CD4-positive, alpha-beta T cell (primary cell): ENCODE measurements at regions not wholly inside any gene's neighbourhood (a gene's known extent, or its start where the extent isn't known, plus 50 kb on each side); places are given as distances from the start of the nearest gene placed in this dataset.

Experiments used
- ATAC-seq: fragments of 200-7000 bp; cut with Tn5 transposase; one replicate; pipeline ENCODE4 v1.10.0; 2022; ENCODE audit warnings: mild to moderate bottlenecking; ENCODE audit not compliant: poor library complexity
- CTCF ChIA-PET: fragments of 350-600 bp; sonication (Branson Sonifier 250); formaldehyde crosslinking; loops from one replicate; lab custom pipeline; 2021; ENCODE audit warnings: antibody characterized with exemption, inconsistent platforms; lab: Charles Lee
- POLR2A ChIA-PET: fragments of 350-600 bp; sonication (Branson Sonifier 250); formaldehyde crosslinking; loops from one replicate; lab custom pipeline; 2021; ENCODE audit warnings: antibody characterized with exemption, inconsistent platforms; lab: Charles Lee
- DNase-seq, 14 experiments: peaks; one replicate each; pipeline ENCODE4 v3.0.0-alpha.2; 2013 to 2020; ENCODE audit warnings: mixed read lengths in 2 of 14
- H3K27ac ChIP-seq, 2 donors: one replicate each; pipeline versions ENCODE4 v1.5.1 to v1.7.0; 2013; ENCODE audit warnings: low read length in 2 of 2, low read depth in 1 of 2, mild to moderate bottlenecking in 1 of 2
- H3K27me3 ChIP-seq, 2 experiments: 1 replicate in 1 of 2; 2 replicates in 1 of 2; pipeline versions ENCODE4 v1.6.1 to v1.7.0; 2013; ENCODE audit warnings: low read length in 2 of 2, control low read depth in 1 of 2, mild to moderate bottlenecking in 1 of 2, moderate library complexity in 1 of 2; ENCODE audit not compliant: insufficient read depth in 2 of 2, control insufficient read depth in 1 of 2
- H3K36me3 ChIP-seq: one replicate; pipeline ENCODE4 v1.6.1; 2013; ENCODE audit warnings: low read length, control low read depth; ENCODE audit not compliant: insufficient read depth
- H3K4me1 ChIP-seq: one replicate; pipeline ENCODE4 v1.6.1; 2013; ENCODE audit warnings: low read length, control low read depth; ENCODE audit not compliant: insufficient read depth
- H3K4me3 ChIP-seq: one replicate; pipeline ENCODE4 v1.5.1; 2013; ENCODE audit warnings: mild to moderate bottlenecking, low read length, moderate library complexity
- H3K9me3 ChIP-seq, 2 experiments: 1 replicate in 1 of 2; 2 replicates in 1 of 2; pipeline versions ENCODE4 v1.6.1 to v1.7.0; 2013; ENCODE audit warnings: low read length in 2 of 2, mild to moderate bottlenecking in 2 of 2, control low read depth in 1 of 2, moderate library complexity in 1 of 2; ENCODE audit not compliant: control insufficient read depth in 1 of 2, insufficient read depth in 1 of 2
- H3K27ac Mint-ChIP-seq: one replicate; pipeline ENCODE4 v1.8.0; 2020; ENCODE audit warnings: mixed read lengths
- H3K27me3 Mint-ChIP-seq: one replicate; pipeline ENCODE4 v1.8.0; 2021; ENCODE audit warnings: mixed read lengths
- H3K36me3 Mint-ChIP-seq: one replicate; pipeline ENCODE4 v1.8.0; 2021; ENCODE audit warnings: low read depth, mixed read lengths
- H3K4me1 Mint-ChIP-seq: one replicate; pipeline ENCODE4 v1.8.0; 2021; ENCODE audit warnings: low read depth, mixed read lengths
- H3K4me3 Mint-ChIP-seq: one replicate; pipeline ENCODE4 v1.8.0; 2020; ENCODE audit warnings: mild to moderate bottlenecking, mixed read lengths
- H3K9me3 Mint-ChIP-seq: one replicate; pipeline ENCODE4 v1.8.0; 2020; ENCODE audit warnings: mixed read lengths
- intact Hi-C, 2 experiments: fragments of 100-400 bp; cut with DNase I in 1 of 2; cut with micrococcal nuclease in 1 of 2; formaldehyde crosslinking; loops; one replicate each; pipeline versions ENCODE4 v1.15.1 to v1.9.0; 2023 to 2025; cut with DNase I, micrococcal nuclease
- TF ChIP-seq, protein P1 (sequence below): fragments of 200-600 bp; IDR thresholded peaks from one replicate; pipeline ENCODE4 v1.8.0; 2022; ENCODE audit warnings: antibody characterized with exemption, mild to moderate bottlenecking

DNA sequence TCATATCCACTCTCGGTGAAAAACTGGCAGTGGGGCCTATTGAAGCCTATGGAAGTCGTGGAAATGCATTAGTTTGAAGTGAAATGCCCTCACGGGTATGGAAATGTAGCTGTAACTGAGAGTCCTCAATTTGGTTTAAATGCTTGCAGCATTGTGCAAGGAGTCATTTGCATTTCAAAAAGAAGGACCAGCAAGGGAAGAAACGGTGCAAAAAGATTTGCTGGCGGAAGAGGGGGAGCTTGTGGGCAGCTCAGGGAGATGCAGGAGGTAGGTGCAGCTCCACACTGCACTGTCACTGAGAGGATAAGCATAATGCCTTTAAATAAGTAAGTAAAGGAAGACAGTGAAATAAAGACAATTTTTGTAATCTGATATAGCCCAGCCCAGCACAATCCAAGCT, 400.4 kb upstream of the DIPK2B start:
- Histone ChIP-seq H3K36me3 (no peaks in the 10 kb centered on the region), H3K4me1 (no peaks in the 10 kb centered on the region), H3K27me3 (no peaks in the 10 kb centered on the region), H3K27ac (no peak overlapping the region), H3K4me3 (no peak overlapping the region), H3K9me3 (no peaks in the 10 kb centered on the region)
- Mint-ChIP-seq H3K27me3 (no peaks in the 10 kb centered on the region), H3K4me3 (no peak overlapping the region), H3K4me1 (no peaks in the 10 kb centered on the region), H3K9me3 (no peaks in the 10 kb centered on the region), H3K27ac (no peak overlapping the region), H3K36me3 (no peaks in the 10 kb centered on the region)
- intact Hi-C loops, result no loop called here
- CTCF ChIA-PET, result no interaction called here
- no peak for DNase-seq
- POLR2A ChIA-PET, result no interaction called here
- no peak for ATAC-seq
- TF ChIP-seq, protein P1, sequence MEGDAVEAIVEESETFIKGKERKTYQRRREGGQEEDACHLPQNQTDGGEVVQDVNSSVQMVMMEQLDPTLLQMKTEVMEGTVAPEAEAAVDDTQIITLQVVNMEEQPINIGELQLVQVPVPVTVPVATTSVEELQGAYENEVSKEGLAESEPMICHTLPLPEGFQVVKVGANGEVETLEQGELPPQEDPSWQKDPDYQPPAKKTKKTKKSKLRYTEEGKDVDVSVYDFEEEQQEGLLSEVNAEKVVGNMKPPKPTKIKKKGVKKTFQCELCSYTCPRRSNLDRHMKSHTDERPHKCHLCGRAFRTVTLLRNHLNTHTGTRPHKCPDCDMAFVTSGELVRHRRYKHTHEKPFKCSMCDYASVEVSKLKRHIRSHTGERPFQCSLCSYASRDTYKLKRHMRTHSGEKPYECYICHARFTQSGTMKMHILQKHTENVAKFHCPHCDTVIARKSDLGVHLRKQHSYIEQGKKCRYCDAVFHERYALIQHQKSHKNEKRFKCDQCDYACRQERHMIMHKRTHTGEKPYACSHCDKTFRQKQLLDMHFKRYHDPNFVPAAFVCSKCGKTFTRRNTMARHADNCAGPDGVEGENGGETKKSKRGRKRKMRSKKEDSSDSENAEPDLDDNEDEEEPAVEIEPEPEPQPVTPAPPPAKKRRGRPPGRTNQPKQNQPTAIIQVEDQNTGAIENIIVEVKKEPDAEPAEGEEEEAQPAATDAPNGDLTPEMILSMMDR, result no peak

DNA sequence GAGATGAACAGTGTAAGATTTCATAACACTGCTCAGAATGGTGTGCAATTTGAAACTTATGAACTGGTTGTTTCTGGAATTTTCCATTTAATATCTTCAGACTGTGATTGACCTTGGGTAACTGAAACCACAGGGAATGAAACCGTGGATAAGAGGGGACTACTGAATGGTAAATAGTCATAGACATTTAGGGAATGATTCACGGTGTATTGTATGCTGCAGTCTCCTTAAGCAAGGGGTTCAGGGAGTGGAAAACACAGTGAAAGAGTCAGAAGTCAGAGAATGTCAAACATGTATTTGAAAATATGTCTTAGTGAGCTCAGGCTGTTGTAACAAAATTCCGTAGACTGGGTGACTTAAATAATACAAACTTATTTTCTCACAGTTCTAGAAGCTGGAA, 398.2 kb upstream of the DIPK2B start:
- TF ChIP-seq, protein P1, result no peak
- no peaks in the 10 kb centered on the region for H3K4me1 Mint-ChIP-seq
- no peak overlapping the region for H3K4me3 Mint-ChIP-seq
- Histone ChIP-seq H3K4me1 (no peaks in the 10 kb centered on the region), H3K27me3 (no peaks in the 10 kb centered on the region), H3K36me3 (no peaks in the 10 kb centered on the region), H3K4me3 (no peak overlapping the region), H3K9me3 (no peaks in the 10 kb centered on the region), H3K27ac (no peak overlapping the region)
- no peaks in the 10 kb centered on the region for H3K9me3 Mint-ChIP-seq
- ChIA-PET POLR2A (no interaction called here), CTCF (no interaction called here)
- intact Hi-C loops, result no loop called here
- no peaks in the 10 kb centered on the region for H3K36me3 Mint-ChIP-seq
- no peaks in the 10 kb centered on the region for H3K27me3 Mint-ChIP-seq
- DNase-seq (no peak), ATAC-seq (no peak)
- H3K27ac Mint-ChIP-seq, result no peak overlapping the region

DNA sequence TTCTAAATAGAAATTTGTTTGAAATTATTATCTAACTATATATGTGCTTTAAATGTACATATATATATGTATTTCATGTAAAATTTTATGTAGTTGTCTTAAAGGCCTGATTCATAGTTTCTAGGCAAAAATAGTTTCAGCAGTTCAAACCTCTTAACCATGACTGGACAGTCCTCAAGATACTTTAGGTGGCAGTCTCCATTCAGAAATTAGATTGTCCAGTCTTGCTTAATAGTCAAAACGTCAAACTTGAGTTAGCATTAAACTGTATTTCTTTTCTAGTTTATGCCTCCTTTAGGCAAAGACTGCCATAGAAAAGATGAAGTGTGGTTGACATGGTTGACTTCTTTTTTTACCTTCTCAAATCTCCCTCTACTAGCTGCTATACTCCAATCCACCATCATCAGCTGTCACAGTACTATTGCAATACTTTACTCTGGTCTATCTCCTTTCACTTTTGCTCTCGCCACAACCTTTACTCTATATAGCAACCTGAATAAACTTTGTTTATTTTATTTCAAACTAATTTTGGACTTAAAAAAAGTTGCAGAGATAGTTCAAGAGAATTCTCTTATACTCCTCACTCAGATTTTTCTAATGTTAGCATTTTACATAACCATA, 395.6 kb upstream of the DIPK2B start:
- intact Hi-C loops, result no loop called here

More for the DNA sequence above, 395.6 kb upstream of the DIPK2B start:
- Mint-ChIP-seq H3K36me3 (no peaks in the 10 kb centered on the region), H3K4me1 (no peaks in the 10 kb centered on the region), H3K27me3 (no peaks in the 10 kb centered on the region), H3K9me3 (no peaks in the 10 kb centered on the region), H3K4me3 (no peak overlapping the region), H3K27ac (no peak overlapping the region)
- H3K9me3 ChIP-seq, result no peaks in the 10 kb centered on the region
- CTCF ChIA-PET, result no interaction called here
- H3K4me3 ChIP-seq, result no peak overlapping the region
- TF ChIP-seq, protein P1, result no peak
- no peak overlapping the region for H3K27ac ChIP-seq
- no peaks in the 10 kb centered on the region for H3K4me1 ChIP-seq
- H3K27me3 ChIP-seq, result no peaks in the 10 kb centered on the region
- no peaks in the 10 kb centered on the region for H3K36me3 ChIP-seq
- DNase-seq (no peak), ATAC-seq (no peak)
- POLR2A ChIA-PET, result no interaction called here
